HCT116 (cell line): ENCODE measurements at regions not wholly inside any gene's neighbourhood (a gene's known extent, or its start where the extent isn't known, plus 50 kb on each side); places are given as distances from the start of the nearest gene placed in this dataset.

Experiments
- ATAC-seq: fragments of 200-7000 bp; cut with Tn5 transposase; 2 replicates; pipeline ENCODE4 v1.9.1; 2020; ENCODE audit warnings: mild to moderate bottlenecking, moderate library complexity
- BruUV-seq: library from RNA; stranded (reverse); fragments of 400-500 nt; replicated peaks from 2 replicates; lab custom pipeline; 2021; lab: Mats Ljungman, UMichigan
- CTCF ChIA-PET: fragments of 300-600 bp; sonication (Branson Sonifier 250); formaldehyde crosslinking; loops from one replicate; lab custom pipeline; 2021; ENCODE audit warnings: antibody characterized with exemption; lab: Charles Lee
- POLR2A ChIA-PET: fragments of 300-600, 350-600 bp; sonication (Branson Sonifier 250); formaldehyde crosslinking; loops from one replicate; lab custom pipeline; 2021; ENCODE audit warnings: antibody characterized with exemption; lab: Charles Lee
- RAD21 ChIA-PET, 2 experiments: fragments of 300-600 bp; sonication (Branson Sonifier 250); formaldehyde crosslinking; loops; one replicate each; lab custom pipeline; 2023; ENCODE audit warnings: low total read pairs in 2 of 2; ENCODE audit not compliant: uncharacterized antibody in 2 of 2, unreplicated experiment in 2 of 2, low non-redundant PET in 1 of 2; lab: Charles Lee
- DNase-seq: peaks from one replicate; pipeline ENCODE4 v3.0.0-alpha.2; 2010; ENCODE audit warnings: low read depth, low spot score
- H2AFZ ChIP-seq: fragments of 200-600 bp; shearing (Covaris generic), sonication (generic); 2 replicates; pipeline ENCODE4 v1.6.1; 2017; ENCODE audit warnings: low read depth, mixed run types, mixed read lengths, antibody characterized with exemption, low read length; ENCODE audit not compliant: poor library complexity, severe bottlenecking
- H3K27ac ChIP-seq: 2 replicates; pipeline ENCODE4 v1.5.1; 2012; ENCODE audit warnings: low read depth, low read length
- H3K27me3 ChIP-seq: fragments of 200-600 bp; sonication (generic); 2 replicates; pipeline ENCODE4 v1.6.1; 2016; ENCODE audit warnings: mixed run types, low read length, mixed read lengths; ENCODE audit not compliant: insufficient read depth
- H3K36me3 ChIP-seq, 2 experiments: fragments of 200-500 bp in 1 of 2; fragments of 200-600 bp in 1 of 2; sonication (Bioruptor generic) in 1 of 2; sonication (generic) in 1 of 2; 2 replicates each; pipeline versions ENCODE4 v1.5.1 to v1.6.1; 2014 to 2016; ENCODE audit warnings: low read length in 2 of 2, inconsistent platforms in 1 of 2, mixed read lengths in 1 of 2, mixed run types in 1 of 2; ENCODE audit not compliant: insufficient read depth in 2 of 2, control insufficient read depth in 1 of 2
- H3K4me1 ChIP-seq, 2 experiments: fragments of 200-600 bp in 1 of 2; sonication (generic) in 1 of 2; 2 replicates each; pipeline versions ENCODE4 v1.5.1 to v1.6.1; 2012 to 2017; ENCODE audit warnings: low read length in 2 of 2, inconsistent platforms in 1 of 2, mild to moderate bottlenecking in 1 of 2, mixed read lengths in 1 of 2, mixed run types in 1 of 2, moderate library complexity in 1 of 2; ENCODE audit not compliant: insufficient read depth in 2 of 2, control insufficient read depth in 1 of 2
- H3K4me2 ChIP-seq: fragments of 200-600 bp; sonication (generic); 2 replicates; pipeline ENCODE4 v1.6.1; 2017; ENCODE audit warnings: mixed run types, low read length, mixed read lengths
- H3K4me3 ChIP-seq, 2 experiments: fragments of 200-600 bp in 1 of 2; sonication (generic) in 1 of 2; replicated peaks in 1 of 2; 2 replicates each; pipeline ENCODE4 v1.5.1; 2011 to 2016; ENCODE audit warnings: low read length in 2 of 2, control low read depth in 1 of 2, low read depth in 1 of 2, mild to moderate bottlenecking in 1 of 2, mixed read lengths in 1 of 2, mixed run types in 1 of 2
- H3K79me2 ChIP-seq: fragments of 200-600 bp; sonication (generic); 2 replicates; pipeline ENCODE4 v1.6.1; 2017; ENCODE audit warnings: mild to moderate bottlenecking, mixed run types, low read length, moderate library complexity, mixed read lengths; ENCODE audit not compliant: insufficient read depth
- H3K9ac ChIP-seq: fragments of 200-600 bp; sonication (generic); 2 replicates; pipeline ENCODE4 v1.6.1; 2016; ENCODE audit warnings: low read length, mixed read lengths
- H3K9me2 ChIP-seq: fragments of 200-600 bp; sonication (generic), shearing (Covaris generic); 2 replicates; pipeline ENCODE4 v1.6.1; 2017; ENCODE audit warnings: mixed run types, mild to moderate bottlenecking, moderate library complexity; ENCODE audit not compliant: insufficient read depth
- H3K9me3 ChIP-seq, 2 experiments: fragments of 200-500 bp in 1 of 2; fragments of 200-600 bp in 1 of 2; sonication (Bioruptor generic) in 1 of 2; sonication (generic) in 1 of 2; 2 replicates each; pipeline ENCODE4 v1.6.1; 2014 to 2017; ENCODE audit warnings: low read length in 2 of 2, mixed read lengths in 2 of 2, inconsistent platforms in 1 of 2, low read depth in 1 of 2, mild to moderate bottlenecking in 1 of 2, mixed run types in 1 of 2, moderate library complexity in 1 of 2; ENCODE audit not compliant: control insufficient read depth in 1 of 2, insufficient read depth in 1 of 2
- H4K20me1 ChIP-seq: fragments of 200-600 bp; sonication (generic), shearing (Covaris generic); 2 replicates; pipeline ENCODE4 v1.6.1; 2017; ENCODE audit warnings: mixed run types, mild to moderate bottlenecking, moderate library complexity; ENCODE audit not compliant: insufficient read depth
- CBX3 ChIP-seq: IDR thresholded peaks from 2 replicates; pipeline ENCODE4 v1.6.1; 2012; ENCODE audit warnings: low read depth
- EGR1 ChIP-seq: IDR thresholded peaks from 2 replicates; pipeline ENCODE4 v1.6.1; 2012; ENCODE audit warnings: low read depth
- EZH2phosphoT487 ChIP-seq: fragments of 200-600 bp; IDR thresholded peaks from 2 replicates; pipeline ENCODE4 v1.6.1; 2018; ENCODE audit warnings: antibody characterized with exemption, borderline replicate concordance
- FOSL1 ChIP-seq: IDR thresholded peaks from 2 replicates; pipeline ENCODE4 v1.6.1; 2012; ENCODE audit warnings: low read depth
- JUND ChIP-seq: IDR thresholded peaks from 2 replicates; pipeline ENCODE4 v1.6.1; 2012
- MAX ChIP-seq: IDR thresholded peaks from 2 replicates; pipeline ENCODE4 v1.6.1; 2012
- POLR2A ChIP-seq: IDR thresholded peaks from 2 replicates; pipeline ENCODE4 v1.7.0; 2011; ENCODE audit warnings: borderline replicate concordance; ENCODE audit not compliant: insufficient read depth, insufficient read length; ENCODE audit errors: extremely low read depth
- POLR2AphosphoS5 ChIP-seq: IDR thresholded peaks from 2 replicates; pipeline ENCODE4 v1.6.1; 2011; ENCODE audit warnings: mild to moderate bottlenecking, low read depth, low read length, moderate library complexity
- RAD21 ChIP-seq: IDR thresholded peaks from 2 replicates; pipeline ENCODE4 v1.6.1; 2012; ENCODE audit warnings: low read depth, mild to moderate bottlenecking
- REST ChIP-seq: IDR thresholded peaks from 2 replicates; pipeline ENCODE4 v1.6.1; 2012; ENCODE audit warnings: low read depth
- SIN3A ChIP-seq: IDR thresholded peaks from 2 replicates; pipeline ENCODE4 v1.6.1; 2012; ENCODE audit warnings: low read depth
- SP1 ChIP-seq: IDR thresholded peaks from 2 replicates; pipeline ENCODE4 v1.6.1; 2012; ENCODE audit warnings: low read depth
- SRF ChIP-seq: IDR thresholded peaks from 2 replicates; pipeline ENCODE4 v1.6.1; 2012; ENCODE audit warnings: low read depth
- TCF7L2 ChIP-seq: IDR thresholded peaks from 2 replicates; pipeline ENCODE4 v1.7.0; 2011; ENCODE audit warnings: borderline replicate concordance, inconsistent platforms; ENCODE audit not compliant: insufficient read depth, insufficient read length; ENCODE audit errors: extremely low read depth
- ZBTB33 ChIP-seq: IDR thresholded peaks from 2 replicates; pipeline ENCODE4 v1.6.1; 2011; ENCODE audit warnings: mild to moderate bottlenecking, low read length, moderate library complexity; ENCODE audit not compliant: insufficient replicate concordance; ENCODE audit errors: extremely low read depth
- ZFX ChIP-seq: fragments of 450-650 bp; IDR thresholded peaks from 2 replicates; pipeline ENCODE4 v1.6.1; 2017
- intact Hi-C: fragments of 100-400 bp; cut with micrococcal nuclease; formaldehyde crosslinking; loops from 2 replicates; pipeline ENCODE4 v1.10.0; 2022
- TF ChIP-seq, protein P1 (sequence below): IDR thresholded peaks from 2 replicates; pipeline ENCODE4 v1.6.1; 2012

DNA sequence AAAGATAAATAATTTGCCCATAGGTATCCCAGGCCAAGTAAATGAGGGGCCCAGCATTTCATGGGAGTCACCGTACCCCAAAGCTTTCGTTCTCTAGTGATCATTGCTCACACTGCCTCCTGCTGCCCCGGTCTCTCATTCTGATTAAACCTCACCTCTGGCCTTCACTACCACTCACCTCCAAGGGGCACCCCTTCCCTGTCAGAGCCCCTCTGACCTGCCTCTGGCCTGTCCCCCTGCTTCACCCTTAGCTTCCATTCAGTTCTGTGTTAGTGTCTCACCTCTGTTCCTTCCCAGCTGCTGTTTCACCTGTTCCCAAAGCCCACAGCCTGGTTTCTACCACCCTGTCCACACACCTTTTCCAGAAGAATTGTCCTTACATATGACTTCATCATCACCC lies 150.3 kb upstream of the E2F8 start (continued):
- TF ChIP-seq REST, result no peak
- TF ChIP-seq ZFX, result no peak
- no peak for TF ChIP-seq TCF7L2
- no peak for TF ChIP-seq CBX3
- no peak for TF ChIP-seq JUND
- no peak for TF ChIP-seq SRF
- TF ChIP-seq MAX, result no peak

DNA sequence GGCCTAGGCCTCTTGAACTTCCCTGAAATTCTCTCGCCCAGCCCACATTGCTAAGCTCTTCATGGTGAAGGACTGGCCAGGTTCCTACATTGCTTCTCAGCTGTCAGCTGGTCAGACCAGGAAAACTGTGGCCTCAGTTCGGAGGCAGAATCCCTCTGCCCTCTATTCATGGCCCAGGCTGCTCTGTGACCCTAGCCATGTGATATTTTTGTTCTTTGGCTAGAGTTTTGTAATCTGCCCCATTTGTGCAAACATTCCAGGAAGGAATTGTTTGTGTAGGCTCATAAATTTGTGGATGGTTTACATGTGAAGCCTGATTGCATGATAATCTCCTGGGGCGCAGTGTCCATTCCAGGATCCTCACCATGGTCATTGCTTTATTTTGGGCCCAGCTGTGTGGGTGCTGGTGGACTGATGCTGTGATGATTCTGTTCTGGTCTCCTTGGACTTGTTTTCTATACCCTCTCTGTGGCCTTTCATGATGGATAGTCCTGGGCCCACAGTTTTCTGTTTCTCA lies 149.1 kb upstream of the E2F8 start:
- Histone ChIP-seq H3K27ac (no peak overlapping the region), H3K9ac (no peak overlapping the region), H3K4me3 (no peak overlapping the region), H3K4me2 (no peak overlapping the region), H2AFZ (no peak overlapping the region), H3K9me3 (no peaks in the 10 kb centered on the region), H3K4me1 (no peaks in the 10 kb centered on the region), H3K27me3 (peaks cover 32% of the 10 kb centered on the region), H3K79me2 (no peaks in the 10 kb centered on the region), H3K36me3 (no peaks in the 10 kb centered on the region), H3K9me2 (no peaks in the 10 kb centered on the region), H4K20me1 (no peaks in the 10 kb centered on the region)
- DNase-seq (no peak), ATAC-seq (no peak)
- BruUV-seq, result no TSS peak
- POLR2A ChIA-PET, result no interaction called here
- RAD21 ChIA-PET, result no interaction called here
- intact Hi-C loops, result no loop called here
- CTCF ChIA-PET, result no interaction called here
- no peak for TF ChIP-seq ZBTB33
- TF ChIP-seq POLR2A, result no peak
- TF ChIP-seq SP1, result no peak
- TF ChIP-seq EZH2phosphoT487, result no peak
- no peak for TF ChIP-seq JUND
- no peak for TF ChIP-seq MAX
- TF ChIP-seq SIN3A, result no peak
- no peak for TF ChIP-seq RAD21
- TF ChIP-seq POLR2AphosphoS5, result no peak
- no peak for TF ChIP-seq REST
- TF ChIP-seq CBX3, result no peak
- no peak for TF ChIP-seq FOSL1
- TF ChIP-seq, protein P1, sequence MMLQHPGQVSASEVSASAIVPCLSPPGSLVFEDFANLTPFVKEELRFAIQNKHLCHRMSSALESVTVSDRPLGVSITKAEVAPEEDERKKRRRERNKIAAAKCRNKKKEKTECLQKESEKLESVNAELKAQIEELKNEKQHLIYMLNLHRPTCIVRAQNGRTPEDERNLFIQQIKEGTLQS, result no peak
- TF ChIP-seq EGR1, result no peak
